ENCODE measurements at regions not wholly inside any gene's neighbourhood (a gene's known extent, or its start where the extent isn't known, plus 50 kb on each side); places are given as distances from the start of the nearest gene placed in this dataset.
"Not testable (repeated sequence)": the region's sequence is repeated elsewhere in the genome, so short reads cannot be mapped to it uniquely, and the experiment has no call there.

DNA sequence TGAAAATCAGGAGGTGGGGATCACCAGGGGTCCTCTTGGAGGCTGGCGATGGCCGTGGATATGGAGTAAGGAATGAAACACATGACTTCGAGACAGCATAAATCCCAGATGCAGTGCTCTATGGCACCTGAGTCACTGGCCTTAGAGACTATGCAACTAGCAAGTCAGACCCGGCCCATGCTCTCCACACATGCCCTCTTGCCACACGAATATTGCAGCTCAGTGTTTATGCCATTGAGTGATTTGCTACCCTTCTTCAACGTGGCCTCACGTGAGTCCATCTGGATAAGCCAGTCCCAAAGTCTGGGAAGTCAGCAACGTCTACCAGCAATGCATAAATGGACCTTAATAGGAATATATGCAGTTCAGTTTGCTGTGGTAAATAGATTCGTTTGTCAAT lies 466.3 kb downstream of the CD83 start:
- DNase-seq, result no peak

DNA sequence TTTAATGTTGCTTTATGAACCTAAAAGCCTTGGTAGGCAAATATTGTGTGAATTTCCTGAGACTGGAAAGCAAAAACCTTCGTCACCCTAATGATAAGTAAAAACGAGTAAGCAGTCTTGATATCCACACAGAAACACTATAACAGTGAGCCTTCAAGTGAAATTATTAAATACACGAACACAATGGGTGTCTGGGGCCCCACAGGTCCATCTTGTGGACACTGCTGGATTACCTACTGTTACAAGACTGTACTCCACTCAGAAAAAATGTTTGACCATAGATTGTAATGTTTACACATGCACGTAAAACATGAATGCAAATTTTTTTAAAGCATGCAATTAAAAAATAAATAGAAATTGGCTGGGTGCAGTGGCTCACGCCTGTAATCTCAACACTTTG lies 466.9 kb downstream of the CD83 start:
- DNase-seq, result no peak

DNA sequence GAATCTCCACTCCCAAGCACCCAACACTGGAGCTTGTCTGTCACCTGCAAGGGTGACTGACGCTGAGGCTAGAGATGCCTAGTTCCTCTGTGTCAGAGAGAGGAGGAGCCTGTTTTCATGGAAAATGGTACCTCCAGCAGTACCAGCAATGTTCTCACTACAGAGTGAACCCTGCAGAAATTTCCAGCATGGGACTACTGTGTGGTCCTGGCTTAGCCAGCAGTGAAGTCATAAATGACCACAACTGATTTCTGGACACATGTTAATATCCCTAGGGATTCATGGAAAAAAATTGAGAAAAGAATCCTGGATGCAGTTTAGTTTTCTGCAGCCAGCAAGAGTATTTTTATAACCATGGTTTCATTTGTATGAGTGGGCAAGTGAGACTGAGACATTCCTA lies 468.1 kb downstream of the CD83 start:
- DNase-seq, result no peak

- no peak for DNase-seq
Observed at GRCh38 chr6:14589175-14589574, 471.6 kb downstream of the CD83 start.

- no peak for DNase-seq
Observed at GRCh38 chr6:14590586-14590985, 473.0 kb downstream of the CD83 start.

DNA sequence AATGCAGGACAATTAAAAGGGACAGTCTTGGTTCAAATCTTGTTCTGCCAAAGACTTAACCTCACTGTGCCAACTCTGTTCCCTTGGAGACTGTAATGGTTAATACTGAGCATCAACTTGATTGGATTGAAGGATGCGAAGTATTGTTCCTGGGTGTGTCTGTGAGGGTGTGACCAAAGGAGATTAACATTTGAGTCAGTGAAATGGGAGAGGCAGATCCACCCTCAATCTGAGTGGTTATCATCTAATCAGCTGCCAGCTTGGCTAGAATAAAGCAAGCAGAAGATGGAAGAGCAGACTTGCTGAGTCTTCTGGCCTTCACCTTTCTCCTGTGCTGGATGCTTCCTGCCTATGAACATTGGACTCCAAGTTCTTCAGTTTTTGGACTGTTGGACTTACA lies 474.4 kb downstream of the CD83 start:
- DNase-seq, result no peak

DNA sequence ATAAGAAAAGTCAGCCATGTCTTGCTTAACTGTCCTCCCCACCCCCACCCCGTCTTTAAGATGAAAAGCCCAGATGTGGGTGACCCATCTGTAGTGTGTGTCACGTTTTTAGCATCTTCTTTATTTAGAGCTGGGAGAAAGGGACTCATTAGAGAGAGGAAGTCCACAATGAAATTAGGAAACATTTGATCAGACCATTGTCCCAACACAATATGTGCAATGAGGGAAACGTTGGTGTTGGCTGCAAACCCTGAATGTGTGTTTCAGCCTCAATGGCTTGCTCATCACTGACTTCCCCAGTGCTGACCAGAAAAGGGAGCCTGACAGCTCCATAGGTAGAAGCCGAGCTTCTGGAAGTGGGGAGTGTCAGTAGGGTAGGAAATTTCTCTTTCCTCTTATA lies 475.7 kb downstream of the CD83 start:
- no peak for DNase-seq

DNA sequence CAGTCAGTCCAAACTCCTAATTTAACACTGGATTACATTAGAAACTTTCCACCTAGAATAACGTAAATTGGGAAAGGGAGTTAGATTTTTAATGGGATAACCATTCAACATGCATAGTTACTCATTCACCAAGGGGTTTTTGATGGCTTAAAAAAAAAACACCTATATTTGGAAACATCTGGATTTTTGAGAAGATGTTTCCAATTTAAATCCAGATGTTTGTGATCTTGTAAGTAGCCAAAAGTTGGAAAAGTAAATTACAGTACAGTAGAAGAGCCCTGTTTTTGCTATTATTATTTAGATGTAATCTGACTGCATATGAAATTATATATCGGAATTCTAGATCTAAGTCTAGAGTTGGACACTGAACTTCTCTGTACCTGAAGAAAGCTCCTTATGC lies 478.2 kb downstream of the CD83 start:
- DNase-seq, result no peak

- DNase-seq, result no peak
Observed at GRCh38 chr6:14596410-14596809, 478.8 kb downstream of the CD83 start.

GRCh38 chr6:14597090-14597489 lies 479.5 kb downstream of the CD83 start:
- no peak for DNase-seq

- no peak for DNase-seq
Observed at GRCh38 chr6:14598017-14598864, 480.7 kb downstream of the CD83 start.

GRCh38 chr6:14600306-14600705 lies 482.7 kb downstream of the CD83 start:
- not testable (repeated sequence) for DNase-seq

DNA sequence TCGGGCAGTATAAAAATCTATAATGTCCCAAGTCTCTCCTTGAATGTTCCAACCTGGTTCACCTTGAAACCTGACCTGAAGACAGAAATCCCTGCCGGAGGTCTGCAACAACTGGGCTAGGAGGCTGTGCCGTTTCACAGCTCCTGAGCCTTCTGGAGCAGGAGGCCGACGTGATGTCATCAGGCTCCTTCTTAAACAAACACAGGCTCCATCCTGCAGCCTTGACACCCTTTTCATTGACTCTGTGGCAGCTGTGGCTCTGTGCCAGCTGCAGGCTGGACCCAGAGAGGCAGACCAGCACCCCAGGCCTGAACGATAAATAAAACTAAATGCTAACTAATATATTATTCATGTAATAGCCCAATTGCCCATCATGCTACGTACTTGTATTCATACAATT lies 483.9 kb downstream of the CD83 start:
- no peak for DNase-seq

DNA sequence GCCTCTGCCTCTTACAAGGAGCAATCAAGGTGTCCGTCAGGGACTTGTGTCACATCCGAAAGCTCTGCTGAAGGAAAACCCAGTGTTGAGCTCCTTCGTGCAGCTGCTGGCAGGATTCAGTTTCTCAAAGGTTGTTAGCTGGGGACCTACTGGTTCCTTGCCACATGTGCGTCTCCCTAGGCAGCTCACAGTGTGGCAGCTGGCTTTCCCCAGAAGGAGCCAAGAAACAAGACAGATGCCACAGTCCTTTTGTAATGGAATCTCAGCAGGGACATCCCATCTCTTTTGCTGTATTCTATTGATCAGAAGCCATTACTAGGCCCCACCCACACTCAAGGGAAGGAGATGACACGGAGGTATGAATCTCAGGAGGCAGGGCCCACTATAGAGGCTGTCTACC lies 488.8 kb downstream of the CD83 start:
- no peak for DNase-seq

GRCh38 chr6:14610141-14610540 lies 492.6 kb downstream of the CD83 start:
- DNase-seq, result no peak

DNA sequence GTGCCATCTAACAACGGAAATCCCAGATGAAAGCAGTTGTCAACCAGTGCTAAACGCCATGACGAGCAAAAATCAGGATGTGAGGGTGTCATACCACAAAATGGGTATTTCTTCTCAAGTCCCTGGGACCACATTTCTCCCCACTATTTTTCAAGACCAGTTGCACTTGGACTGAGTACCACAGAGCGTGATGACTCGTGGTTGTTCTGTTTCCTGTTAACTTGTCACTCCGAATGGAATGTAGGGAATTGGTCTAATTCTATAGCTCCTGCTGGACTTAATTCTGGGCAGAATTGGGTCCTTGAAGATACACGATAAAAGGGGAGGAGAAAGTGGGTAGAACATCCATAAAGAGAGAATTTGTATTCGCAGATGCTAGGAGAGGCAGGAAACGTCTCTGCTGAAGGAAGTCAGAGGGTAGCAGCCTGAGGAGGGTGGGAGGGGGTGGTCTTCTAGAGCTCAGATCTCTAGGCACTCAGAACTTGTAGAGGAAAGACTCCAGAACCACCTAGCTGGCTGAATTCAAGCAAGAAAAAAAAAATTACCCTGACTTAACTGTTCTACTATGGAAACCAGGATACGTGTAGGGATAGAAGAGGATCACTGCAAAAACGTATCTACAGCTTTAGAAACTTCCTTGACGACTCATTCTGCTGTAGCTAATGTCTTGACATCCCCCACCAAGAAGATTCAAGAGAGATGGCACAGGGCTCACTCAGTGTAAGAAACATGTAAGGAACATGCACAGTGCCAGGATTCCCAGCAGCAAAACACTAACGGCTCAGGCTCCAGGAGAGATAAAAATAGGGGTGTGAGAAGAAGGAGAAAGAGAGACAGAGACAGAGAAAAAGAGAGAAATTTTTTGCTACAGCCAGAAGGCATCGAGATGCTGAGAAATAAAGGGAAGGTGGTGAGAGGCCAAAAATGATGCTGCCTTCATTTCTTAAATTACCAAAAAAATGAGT lies 494.7 kb downstream of the CD83 start:
- DNase-seq, result no peak

GRCh38 chr6:14614631-14615030 lies 497.1 kb downstream of the CD83 start:
- DNase-seq, result no peak

DNA sequence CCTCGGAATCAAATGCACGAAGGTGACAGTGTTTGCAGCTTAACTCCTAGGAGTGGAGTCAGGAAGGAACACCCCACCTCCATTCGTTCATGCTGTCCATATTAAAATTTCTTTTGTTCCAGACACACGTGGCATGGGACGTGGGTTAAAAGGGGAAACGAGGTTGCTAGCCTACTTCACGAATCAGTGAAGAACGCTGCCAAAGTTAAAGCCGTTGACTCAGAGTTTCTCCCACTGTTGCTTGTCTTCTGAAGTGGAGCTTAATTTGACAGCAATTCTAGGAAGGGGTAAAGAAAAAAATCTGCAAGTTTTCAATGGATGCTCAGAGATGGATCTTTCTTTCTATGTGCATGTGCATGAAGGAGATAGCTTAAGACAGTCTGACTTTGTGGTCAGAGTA lies 499.1 kb downstream of the CD83 start:
- no peak for DNase-seq

DNA sequence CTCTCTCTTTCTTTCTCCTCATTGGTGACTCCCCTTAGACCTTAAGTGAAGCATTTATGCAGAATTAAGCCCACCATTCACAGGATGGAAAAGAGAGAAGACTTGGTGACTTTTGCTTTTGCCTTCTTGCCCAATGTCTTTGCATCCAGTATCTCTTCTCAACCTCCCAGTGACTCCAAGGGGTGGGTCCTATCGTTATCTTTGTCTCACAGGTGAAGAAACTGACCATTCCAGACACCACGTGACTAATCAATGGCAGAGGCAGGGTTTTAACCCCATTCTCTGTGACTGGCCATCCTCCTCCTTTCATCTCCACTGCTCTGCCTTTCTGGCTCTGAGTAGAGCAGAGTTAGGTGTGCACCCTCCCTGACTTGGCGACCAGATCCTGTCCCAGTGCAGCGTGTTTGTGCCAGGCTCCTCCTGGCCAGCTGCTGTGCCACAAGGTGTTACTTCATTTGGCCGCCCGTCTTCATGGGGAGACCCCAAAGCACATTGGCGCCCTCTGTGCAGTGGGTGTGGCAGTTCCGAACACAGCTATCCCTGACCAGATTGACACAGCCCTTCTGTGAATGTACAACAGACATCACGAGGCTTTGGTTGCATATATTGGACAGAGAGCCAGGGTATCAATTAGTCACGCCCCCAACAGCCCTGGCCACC lies 501.3 kb downstream of the CD83 start:
- DNase-seq, result no peak

GRCh38 chr6:14619419-14619781 lies 501.8 kb downstream of the CD83 start:
- DNase-seq, result no peak

DNA sequence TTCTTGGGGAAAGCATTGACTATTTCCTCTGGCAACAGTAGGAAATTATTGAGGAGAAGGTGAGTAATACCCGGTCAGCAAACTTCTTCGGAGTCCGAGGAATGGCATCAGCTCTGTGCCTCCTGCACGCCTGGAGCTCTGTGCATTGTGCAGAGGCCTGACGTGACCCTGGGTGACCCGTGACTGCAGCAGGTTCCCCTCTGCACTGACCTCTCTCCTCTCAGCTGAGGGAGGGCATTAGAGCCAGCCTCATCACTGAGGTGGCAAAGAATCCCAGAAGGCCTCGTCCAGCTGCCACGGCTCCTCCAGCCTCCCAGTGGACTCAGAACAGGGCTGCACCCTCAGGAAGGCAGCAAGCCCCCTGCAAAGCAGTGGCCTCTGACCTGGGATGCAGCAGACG lies 502.9 kb downstream of the CD83 start:
- no peak for DNase-seq

DNA sequence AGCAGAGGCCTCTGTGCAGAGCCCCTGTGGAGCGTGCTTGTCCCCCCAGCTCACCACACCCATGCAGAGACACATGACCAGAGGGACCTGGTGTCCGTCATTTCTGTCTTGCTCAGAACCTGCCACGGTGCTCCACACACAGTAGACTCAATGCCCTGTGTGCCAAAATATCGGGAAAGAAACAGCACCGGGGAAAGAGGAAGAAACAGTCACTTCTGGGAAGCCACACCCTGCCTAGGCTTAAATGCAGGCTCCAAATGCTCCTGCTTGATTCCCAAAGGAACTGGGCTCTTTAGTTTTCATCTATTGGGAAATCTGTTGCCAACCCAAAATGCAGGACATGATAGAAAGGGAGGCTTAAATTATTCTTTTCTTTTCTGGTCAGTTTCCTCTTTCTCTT lies 503.9 kb downstream of the CD83 start:
- DNase-seq, result no peak

DNA sequence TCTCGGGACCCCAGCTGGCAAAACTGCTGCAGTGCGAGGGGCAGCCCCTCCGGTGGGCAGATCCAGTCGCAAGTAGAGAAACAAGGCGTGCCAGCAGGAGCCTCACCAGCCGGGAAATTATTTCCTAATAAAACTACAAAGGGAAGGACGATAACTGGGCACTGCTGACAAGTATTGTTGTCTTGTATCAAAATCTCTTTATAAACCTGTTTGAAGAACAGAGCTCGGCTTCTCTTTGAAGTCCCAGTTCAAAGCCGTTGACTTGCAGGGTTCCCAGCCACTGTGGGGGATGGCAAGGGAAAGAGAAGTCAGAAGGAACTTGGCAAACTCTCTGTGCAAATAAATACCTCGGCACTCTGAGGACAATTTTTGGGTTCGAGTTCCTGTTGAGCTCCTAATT lies 504.5 kb downstream of the CD83 start:
- no peak for DNase-seq

Measured in NCI-H187 (cell line).